Stimulated activated CD4-positive, alpha-beta T cell treated with anti-CD3 and anti-CD28 coated beads, TNF-alpha, amount 100 ng/mL, for 24 hours (primary cell): ENCODE measurements at regions not wholly inside any gene's neighbourhood (a gene's known extent, or its start where the extent isn't known, plus 50 kb on each side); places are given as distances from the start of the nearest gene placed in this dataset.
A peak's percentile ranks its signal among the peaks of the same experiment; 100 is the strongest.
"Not testable (repeated sequence)": the region's sequence is repeated elsewhere in the genome, so short reads cannot be mapped to it uniquely, and the experiment has no call there.

Experiments
- DNase-seq, 3 experiments: peaks; one replicate each; pipeline ENCODE4 v3.0.0-alpha.2; 2020; ENCODE audit warnings: low read depth in 3 of 3

- DNase-seq: no peak
These were observed 162.2 kb upstream of the GPR101 start for GRCh38 chrX:137195991-137196390.

DNA sequence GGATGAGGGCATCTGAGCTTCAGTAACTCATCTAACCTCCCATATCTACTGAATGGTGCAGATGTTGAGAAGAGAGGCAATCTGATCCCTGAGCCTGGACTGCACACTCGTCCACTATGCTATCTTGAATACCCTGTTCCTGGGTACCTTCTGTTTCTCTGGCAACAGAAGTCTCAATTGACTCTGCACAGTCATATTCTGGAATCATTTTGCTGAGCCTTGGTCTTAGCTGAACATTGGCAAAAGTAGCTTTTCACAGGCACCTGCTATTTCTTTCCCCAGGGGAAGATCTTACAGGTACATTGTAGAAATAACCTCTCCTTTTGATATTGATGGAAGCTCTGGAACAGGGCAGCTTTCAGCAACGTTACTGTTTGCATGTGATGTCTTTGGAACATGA, 161.5 kb upstream of the GPR101 start:
- DNase-seq: no peak

GRCh38 chrX:137194164-137194563, 160.4 kb upstream of the GPR101 start:
- peak in 1 of 3 experiments; percentile 12 for DNase-seq

DNA sequence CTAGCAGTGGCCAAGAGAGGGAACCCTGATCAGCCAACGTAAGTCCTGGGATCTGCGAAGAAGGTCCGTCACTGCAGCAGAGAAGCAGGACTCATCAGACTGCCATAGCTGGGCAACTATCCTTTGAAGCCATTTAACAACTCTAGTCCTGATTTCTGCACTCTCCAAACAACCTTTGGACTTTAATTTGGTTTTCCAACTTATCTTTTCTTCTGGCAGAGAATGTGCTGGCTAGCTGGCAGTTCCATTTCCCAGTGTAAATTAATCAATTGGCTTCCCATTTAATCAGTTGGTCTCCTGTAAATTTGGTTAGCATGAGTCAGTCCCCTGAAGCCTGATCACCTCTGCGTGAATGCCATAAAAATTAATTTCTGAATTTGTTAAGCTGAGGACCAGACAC, 153.7 kb upstream of the GPR101 start:
- DNase-seq: no peak

GRCh38 chrX:137178392-137178791, 144.6 kb upstream of the GPR101 start:
- no peak for DNase-seq

- no peak for DNase-seq
These were observed 138.6 kb upstream of the GPR101 start for GRCh38 chrX:137172317-137172948.

DNA sequence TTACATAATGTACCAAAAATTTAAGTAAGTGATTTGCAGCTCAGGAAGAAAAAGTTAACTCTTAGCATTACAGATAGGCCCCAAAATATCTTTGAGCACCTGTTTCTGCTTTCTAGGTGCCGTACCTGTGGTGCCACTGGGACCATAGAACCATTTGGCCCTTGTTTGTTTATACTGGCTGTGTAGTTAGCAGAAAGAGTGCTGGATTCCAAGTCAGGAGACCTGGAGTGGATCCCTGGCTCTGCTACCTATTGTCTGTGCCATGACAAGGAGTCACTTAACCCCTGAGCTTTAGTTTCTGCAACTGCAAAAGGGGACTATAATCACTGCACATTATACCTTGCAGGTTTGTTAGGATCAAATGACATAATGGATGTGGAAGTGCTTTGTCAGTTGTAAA, 137.8 kb upstream of the GPR101 start:
- no peak for DNase-seq

- peak in 1 of 3 experiments; percentile 2 for DNase-seq
These were observed 132.8 kb upstream of the GPR101 start for GRCh38 chrX:137166591-137166990.

- DNase-seq: no peak
These were observed 130.5 kb upstream of the GPR101 start for GRCh38 chrX:137164329-137164728.

GRCh38 chrX:137151403-137151802, 117.6 kb upstream of the GPR101 start:
- no peak for DNase-seq

GRCh38 chrX:137143864-137144263, 110.1 kb upstream of the GPR101 start:
- DNase-seq: no peak

GRCh38 chrX:137122651-137123050, 88.9 kb upstream of the GPR101 start:
- not testable (repeated sequence) for DNase-seq

- DNase-seq: no peak
These were observed 85.3 kb upstream of the GPR101 start for GRCh38 chrX:137119049-137119448.

DNA sequence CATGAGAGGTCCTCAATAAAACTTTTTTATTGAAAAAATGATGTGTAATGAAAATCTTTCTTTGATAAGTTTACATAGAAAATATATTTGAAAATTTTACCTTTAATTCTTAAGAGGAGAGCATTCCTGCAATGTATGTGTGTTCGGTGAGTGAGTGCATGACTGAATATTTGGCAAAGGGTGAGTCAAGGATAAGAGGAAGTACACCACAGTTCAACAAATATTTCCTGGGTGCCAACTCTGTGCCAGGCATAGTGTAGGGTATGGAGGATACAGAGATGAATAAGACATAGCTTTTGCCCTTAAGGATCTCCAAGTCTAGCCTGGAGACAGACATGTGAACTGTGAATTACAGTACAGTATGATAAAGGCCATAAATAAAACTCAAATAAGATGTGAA, 84.7 kb upstream of the GPR101 start:
- DNase-seq: no peak

- no peak for DNase-seq
These were observed 84.3 kb upstream of the GPR101 start for GRCh38 chrX:137118136-137118535.

DNA sequence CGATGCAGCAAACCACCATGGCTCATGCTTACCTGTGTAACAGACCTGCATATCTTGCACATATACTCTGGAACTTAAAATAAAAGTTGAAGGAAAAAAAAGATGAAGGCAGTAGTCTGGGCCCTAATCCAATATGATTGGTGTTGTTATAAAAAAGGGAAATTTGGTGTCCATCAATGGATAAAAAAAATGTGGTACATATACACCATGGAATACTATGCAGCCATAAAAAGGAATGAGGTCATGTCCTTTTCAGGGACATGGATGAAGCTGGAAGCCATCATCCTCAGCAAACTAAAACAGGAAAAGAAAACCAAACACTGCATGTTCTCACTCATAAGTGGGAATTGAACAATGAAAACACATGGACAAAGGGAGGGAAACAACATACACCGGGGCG, 74.1 kb upstream of the GPR101 start:
- DNase-seq: not testable (repeated sequence)

GRCh38 chrX:137101273-137101990, 67.6 kb upstream of the GPR101 start:
- no peak for DNase-seq
